22Rv1 (cell line): ENCODE measurements at regions not wholly inside any gene's neighbourhood (a gene's known extent, or its start where the extent isn't known, plus 50 kb on each side); places are given as distances from the start of the nearest gene placed in this dataset.
"Not testable (repeated sequence)": the region's sequence is repeated elsewhere in the genome, so short reads cannot be mapped to it uniquely, and the experiment has no call there.

Experiments
- H3K27ac ChIP-seq: fragments of 450-650 bp; 2 replicates; pipeline ENCODE4 v1.5.1; 2017
- ZFX ChIP-seq: fragments of 450-650 bp; IDR thresholded peaks from 2 replicates; pipeline ENCODE4 v1.6.1; 2017; ENCODE audit warnings: antibody characterized with exemption, borderline replicate concordance
- TF ChIP-seq, protein P1 (sequence below): fragments of 450-650 bp; IDR thresholded peaks from 2 replicates; pipeline ENCODE4 v1.5.1; 2017; ENCODE audit warnings: mild to moderate bottlenecking

DNA sequence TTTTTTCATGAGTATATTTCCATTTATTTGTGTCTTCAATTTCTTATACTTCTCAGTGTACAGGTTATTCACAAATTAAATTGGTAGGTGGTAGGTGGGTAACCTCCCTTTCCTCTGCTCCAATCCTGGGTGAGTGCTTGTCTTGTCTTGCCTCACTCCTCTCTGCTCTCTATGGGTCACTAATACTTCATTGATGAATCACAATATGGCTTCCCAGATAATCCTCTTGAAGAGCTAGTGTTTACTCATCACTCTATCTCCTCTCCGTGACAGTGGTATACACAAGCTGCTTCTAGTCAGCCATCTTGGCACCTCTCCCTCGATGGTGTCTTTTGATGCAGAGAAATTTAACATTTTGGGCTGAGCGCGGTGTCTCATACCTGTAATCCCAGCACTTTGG, 331.8 kb upstream of the NMUR2 start:
- no peak overlapping the region for H3K27ac ChIP-seq
- no peak for TF ChIP-seq ZFX
- TF ChIP-seq, protein P1, sequence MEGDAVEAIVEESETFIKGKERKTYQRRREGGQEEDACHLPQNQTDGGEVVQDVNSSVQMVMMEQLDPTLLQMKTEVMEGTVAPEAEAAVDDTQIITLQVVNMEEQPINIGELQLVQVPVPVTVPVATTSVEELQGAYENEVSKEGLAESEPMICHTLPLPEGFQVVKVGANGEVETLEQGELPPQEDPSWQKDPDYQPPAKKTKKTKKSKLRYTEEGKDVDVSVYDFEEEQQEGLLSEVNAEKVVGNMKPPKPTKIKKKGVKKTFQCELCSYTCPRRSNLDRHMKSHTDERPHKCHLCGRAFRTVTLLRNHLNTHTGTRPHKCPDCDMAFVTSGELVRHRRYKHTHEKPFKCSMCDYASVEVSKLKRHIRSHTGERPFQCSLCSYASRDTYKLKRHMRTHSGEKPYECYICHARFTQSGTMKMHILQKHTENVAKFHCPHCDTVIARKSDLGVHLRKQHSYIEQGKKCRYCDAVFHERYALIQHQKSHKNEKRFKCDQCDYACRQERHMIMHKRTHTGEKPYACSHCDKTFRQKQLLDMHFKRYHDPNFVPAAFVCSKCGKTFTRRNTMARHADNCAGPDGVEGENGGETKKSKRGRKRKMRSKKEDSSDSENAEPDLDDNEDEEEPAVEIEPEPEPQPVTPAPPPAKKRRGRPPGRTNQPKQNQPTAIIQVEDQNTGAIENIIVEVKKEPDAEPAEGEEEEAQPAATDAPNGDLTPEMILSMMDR: no peak

- no peak overlapping the region for H3K27ac ChIP-seq
- TF ChIP-seq ZFX: no peak
- TF ChIP-seq, protein P1: no peak
Measured at GRCh38 chr5:152739916-152740315, 334.8 kb upstream of the NMUR2 start.

DNA sequence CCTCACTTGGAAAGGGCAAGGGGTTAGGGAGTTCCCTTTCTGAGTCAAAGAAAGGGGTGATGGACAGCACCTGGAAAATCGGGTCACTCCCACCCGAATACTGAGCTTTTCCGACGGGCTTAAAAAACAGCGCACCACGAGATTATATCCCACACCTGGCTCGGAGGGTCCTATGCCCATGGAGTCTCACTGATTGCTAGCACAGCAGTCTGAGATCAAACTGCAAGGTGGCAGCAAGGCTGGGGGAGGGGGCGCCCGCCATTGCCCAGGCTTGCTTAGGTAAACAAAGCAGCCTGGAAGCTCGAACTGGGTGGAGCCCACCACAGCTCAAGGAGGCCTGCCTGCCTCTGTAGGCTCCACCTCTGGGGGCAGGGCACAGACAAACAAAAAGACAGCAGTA, 336.0 kb upstream of the NMUR2 start:
- not testable (repeated sequence) for H3K27ac ChIP-seq

- H3K27ac ChIP-seq: not testable (repeated sequence)
Measured at GRCh38 chr5:152787709-152788217, 382.7 kb upstream of the NMUR2 start.

DNA sequence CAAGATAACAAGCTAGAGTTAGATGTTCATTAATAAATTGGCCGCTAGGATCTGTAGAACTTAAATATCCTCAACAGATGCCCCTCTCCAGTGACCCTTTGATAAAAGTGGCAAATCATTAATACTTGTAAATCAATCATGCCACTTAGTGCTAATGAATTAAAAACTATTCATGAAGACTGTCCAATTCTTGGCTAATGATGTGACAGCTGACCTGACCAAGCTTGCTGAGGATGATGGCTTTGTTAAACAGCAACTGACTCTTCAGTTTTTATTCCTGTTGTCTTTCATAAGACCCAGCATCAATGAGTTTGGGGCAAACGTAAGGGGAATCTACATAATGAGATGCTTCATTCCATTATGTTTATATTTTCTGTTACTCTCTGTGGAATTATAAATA, 396.8 kb upstream of the NMUR2 start:
- no peak for TF ChIP-seq ZFX
- TF ChIP-seq, protein P1: no peak
- no peak overlapping the region for H3K27ac ChIP-seq

- TF ChIP-seq, protein P1: no peak
- TF ChIP-seq ZFX: no peak
- no peak overlapping the region for H3K27ac ChIP-seq
Measured at GRCh38 chr5:152804179-152804578, 399.1 kb upstream of the NMUR2 start.

- no peak overlapping the region for H3K27ac ChIP-seq
- TF ChIP-seq, protein P1: no peak
- TF ChIP-seq ZFX: no peak
Measured at GRCh38 chr5:152811988-152812387, 406.9 kb upstream of the NMUR2 start.

DNA sequence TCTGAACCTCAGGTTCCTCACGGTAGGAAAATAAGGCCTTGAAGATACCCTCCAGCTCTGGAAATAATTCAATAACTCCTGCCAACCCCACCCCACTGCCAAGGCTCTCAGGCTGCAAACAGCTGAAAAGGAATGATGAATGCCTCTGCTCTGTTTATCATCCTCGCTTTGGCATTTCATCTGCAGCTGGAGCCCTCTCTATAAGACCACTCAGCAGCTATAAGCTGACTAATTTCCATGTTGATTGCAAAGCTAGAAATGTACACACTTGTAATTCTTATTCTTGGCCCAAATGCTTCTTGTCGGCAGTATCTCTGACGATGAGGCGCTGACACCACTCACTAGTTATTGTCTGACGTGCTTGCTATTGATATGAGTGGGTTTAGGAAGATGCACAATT, 408.4 kb upstream of the NMUR2 start:
- TF ChIP-seq, protein P1: no peak
- TF ChIP-seq ZFX: no peak
- no peak overlapping the region for H3K27ac ChIP-seq
